ENCODE measurements at regions not wholly inside any gene's neighbourhood (a gene's known extent, or its start where the extent isn't known, plus 50 kb on each side); places are given as distances from the start of the nearest gene placed in this dataset.
"Not testable (repeated sequence)": the region's sequence is repeated elsewhere in the genome, so short reads cannot be mapped to it uniquely, and the experiment has no call there.

DNA sequence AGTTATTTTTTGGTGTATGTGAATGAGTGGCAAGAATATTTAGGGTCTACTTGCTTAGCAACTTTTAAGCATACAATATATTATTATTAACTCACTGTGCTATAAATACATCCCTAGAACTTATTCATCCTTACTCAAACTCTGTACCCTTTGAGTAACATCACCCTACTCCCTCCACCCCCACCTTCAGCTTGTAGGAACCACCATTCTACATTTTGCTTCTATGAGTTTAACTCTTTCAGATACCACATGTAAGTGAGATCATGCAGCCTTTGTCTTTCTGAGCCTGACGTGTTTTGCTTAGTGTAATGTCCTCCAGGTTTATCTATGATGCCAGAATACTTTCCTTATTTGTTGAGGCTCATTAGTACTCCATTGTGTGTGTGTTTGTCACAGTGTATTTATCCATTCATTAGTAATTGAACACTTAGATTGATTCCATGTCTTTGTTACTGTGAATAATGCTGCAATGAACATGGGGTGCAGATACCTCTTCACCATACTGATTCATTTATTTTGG lies 526.9 kb downstream of the PYDC2 start:
- Histone ChIP-seq H3K9me3 (no peaks in the 10 kb centered on the region), H3K4me3 (no peak overlapping the region), H3K27me3 (no peaks in the 10 kb centered on the region), H3K36me3 (ENCODE audit: low read depth, missing control alignments) (no peaks in the 10 kb centered on the region), H3K4me1 (no peaks in the 10 kb centered on the region), H3K27ac (no peak overlapping the region)
- DNase-seq, result no peak
- intact Hi-C loops (cut with DNase I; ENCODE audit: low total_unique reads), result no loop called here
- 37 to 51% methylated on average over 1 of the region's 1 CpG for WGBS, 2 donors
- TF ChIP-seq POLR2A (IDR thresholded peaks at IDR 0.05), result no peak
- TF ChIP-seq, protein P1, sequence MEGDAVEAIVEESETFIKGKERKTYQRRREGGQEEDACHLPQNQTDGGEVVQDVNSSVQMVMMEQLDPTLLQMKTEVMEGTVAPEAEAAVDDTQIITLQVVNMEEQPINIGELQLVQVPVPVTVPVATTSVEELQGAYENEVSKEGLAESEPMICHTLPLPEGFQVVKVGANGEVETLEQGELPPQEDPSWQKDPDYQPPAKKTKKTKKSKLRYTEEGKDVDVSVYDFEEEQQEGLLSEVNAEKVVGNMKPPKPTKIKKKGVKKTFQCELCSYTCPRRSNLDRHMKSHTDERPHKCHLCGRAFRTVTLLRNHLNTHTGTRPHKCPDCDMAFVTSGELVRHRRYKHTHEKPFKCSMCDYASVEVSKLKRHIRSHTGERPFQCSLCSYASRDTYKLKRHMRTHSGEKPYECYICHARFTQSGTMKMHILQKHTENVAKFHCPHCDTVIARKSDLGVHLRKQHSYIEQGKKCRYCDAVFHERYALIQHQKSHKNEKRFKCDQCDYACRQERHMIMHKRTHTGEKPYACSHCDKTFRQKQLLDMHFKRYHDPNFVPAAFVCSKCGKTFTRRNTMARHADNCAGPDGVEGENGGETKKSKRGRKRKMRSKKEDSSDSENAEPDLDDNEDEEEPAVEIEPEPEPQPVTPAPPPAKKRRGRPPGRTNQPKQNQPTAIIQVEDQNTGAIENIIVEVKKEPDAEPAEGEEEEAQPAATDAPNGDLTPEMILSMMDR (IDR thresholded peaks at IDR 0.05), result no peak

DNA sequence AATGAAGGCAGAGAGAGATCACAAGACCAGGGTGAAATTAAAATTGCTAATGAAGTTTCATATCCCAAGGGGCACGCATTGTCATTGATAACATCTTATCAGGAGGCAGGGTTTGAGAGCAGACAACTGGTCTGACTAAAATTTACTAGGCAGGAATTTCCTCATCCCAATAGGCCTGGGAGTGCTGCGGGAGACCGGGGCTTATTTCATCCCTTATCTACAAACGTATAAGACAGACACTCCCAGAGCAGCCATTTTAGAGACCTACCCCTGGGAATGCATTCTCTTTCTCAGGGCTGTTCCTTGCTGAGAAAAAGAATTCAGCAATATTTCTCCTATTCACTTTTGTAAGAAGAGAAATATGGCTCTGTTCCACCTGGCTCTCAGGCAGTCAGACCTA lies 533.0 kb downstream of the PYDC2 start:
- H3K27ac ChIP-seq; H3K36me3 ChIP-seq (ENCODE audit: low read depth, missing control alignments); H3K4me3 ChIP-seq; intact Hi-C loops (cut with DNase I; ENCODE audit: low total_unique reads); H3K4me1 ChIP-seq; H3K9me3 ChIP-seq; H3K27me3 ChIP-seq; DNase-seq: not testable (repeated sequence)
- WGBS, 2 donors, result 59 to 62% methylated on average over 4 of the region's 4 CpGs

DNA sequence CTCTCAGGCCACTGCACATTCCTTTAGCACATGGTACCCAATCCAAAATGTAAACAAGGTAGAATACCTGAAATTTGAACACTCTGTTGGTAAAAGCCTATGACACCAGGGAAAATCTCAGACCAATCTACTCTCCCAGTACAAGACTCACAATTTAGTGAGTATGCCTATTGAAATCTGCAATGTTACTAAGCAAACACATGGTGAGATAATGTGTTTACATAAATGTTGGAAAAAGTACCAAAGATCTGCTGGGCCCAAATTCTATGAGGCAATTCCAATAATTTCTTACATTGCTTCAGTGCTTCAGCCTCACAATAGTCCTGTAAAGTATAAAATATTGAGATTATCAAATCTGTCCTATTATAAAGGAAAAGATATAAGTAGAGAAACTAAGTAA lies 536.1 kb downstream of the PYDC2 start:
- Histone ChIP-seq H3K4me3 (no peak overlapping the region), H3K36me3 (ENCODE audit: low read depth, missing control alignments) (no peaks in the 10 kb centered on the region), H3K9me3 (no peaks in the 10 kb centered on the region), H3K4me1 (no peaks in the 10 kb centered on the region), H3K27ac (no peak overlapping the region), H3K27me3 (no peaks in the 10 kb centered on the region)
- DNase-seq, result no peak
- intact Hi-C loops (cut with DNase I; ENCODE audit: low total_unique reads), result no loop called here
- no peak for TF ChIP-seq POLR2A (IDR thresholded peaks at IDR 0.05)
- TF ChIP-seq, protein P1 (IDR thresholded peaks at IDR 0.05), result no peak

DNA sequence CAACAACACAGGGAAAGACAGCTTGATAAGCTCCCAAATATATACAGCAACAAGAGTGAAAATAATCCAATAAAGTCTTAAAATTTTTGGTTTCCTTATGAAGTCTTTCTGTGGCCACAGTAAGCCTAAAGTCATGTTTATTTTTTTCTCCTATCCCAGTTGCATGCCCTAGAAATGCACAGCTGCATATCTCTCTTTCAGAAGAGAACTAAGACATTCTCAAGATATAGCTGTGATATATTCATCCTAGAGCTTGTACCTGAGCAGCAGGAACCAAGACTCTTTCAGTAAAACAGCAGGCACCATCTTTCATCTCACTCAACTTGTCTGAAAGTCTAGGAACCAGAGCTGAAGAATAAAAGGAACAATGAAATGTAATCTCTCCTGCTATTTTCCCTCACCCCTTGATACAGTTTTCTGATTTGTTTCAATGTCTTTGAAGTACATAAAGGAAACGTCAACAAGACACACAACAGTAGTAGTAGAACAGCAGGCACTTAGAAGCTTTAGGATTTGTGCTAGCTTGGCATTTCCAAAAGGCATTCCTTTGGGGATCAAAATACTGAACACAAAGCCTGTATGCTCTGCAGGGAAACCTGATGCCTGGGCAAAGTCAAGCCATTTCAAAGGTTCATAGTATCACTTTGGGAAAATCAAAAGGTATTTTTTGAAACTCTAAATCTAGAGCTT lies 536.8 kb downstream of the PYDC2 start:
- WGBS, 2 donors, result 27 to 39% methylated on average over 1 of the region's 1 CpG
- TF ChIP-seq POLR2A (IDR thresholded peaks at IDR 0.05), result no peak
- TF ChIP-seq, protein P1 (IDR thresholded peaks at IDR 0.05), result no peak
- Histone ChIP-seq H3K27me3 (no peaks in the 10 kb centered on the region), H3K4me3 (no peak overlapping the region), H3K9me3 (no peaks in the 10 kb centered on the region), H3K36me3 (ENCODE audit: low read depth, missing control alignments) (no peaks in the 10 kb centered on the region), H3K4me1 (no peaks in the 10 kb centered on the region), H3K27ac (no peak overlapping the region)
- DNase-seq, result no peak
- intact Hi-C loops (cut with DNase I; ENCODE audit: low total_unique reads), result no loop called here

DNA sequence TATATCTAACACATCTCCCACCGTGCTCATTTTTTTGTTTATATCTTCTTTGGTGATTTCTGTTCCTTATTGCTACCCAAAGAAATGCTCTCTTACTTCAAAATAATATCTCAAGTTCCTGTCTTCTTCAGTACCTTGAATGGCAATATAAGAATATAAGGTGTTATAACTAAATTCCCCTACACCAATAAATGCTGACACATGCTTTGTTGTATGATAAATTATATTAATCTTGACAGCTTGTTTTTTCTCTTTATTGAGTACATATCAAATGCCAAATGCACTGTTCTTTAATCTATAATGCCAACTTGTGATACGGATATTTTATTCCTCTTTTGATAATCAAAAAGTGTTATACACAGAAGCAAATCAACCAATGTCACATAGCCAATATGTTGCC lies 540.3 kb downstream of the PYDC2 start:
- TF ChIP-seq POLR2A (IDR thresholded peaks at IDR 0.05), result no peak
- TF ChIP-seq, protein P1 (IDR thresholded peaks at IDR 0.05), result no peak
- Histone ChIP-seq H3K9me3 (no peaks in the 10 kb centered on the region), H3K4me1 (no peaks in the 10 kb centered on the region), H3K4me3 (no peak overlapping the region), H3K36me3 (ENCODE audit: low read depth, missing control alignments) (no peaks in the 10 kb centered on the region), H3K27me3 (no peaks in the 10 kb centered on the region), H3K27ac (no peak overlapping the region)
- 42 to 47% methylated on average over 2 of the region's 2 CpGs for WGBS, 2 donors
- intact Hi-C loops (cut with DNase I; ENCODE audit: low total_unique reads), result no loop called here
- no peak for DNase-seq
